Right cardiac atrium (tissue), 5 donors: ENCODE measurements at regions not wholly inside any gene's neighbourhood (a gene's known extent, or its start where the extent isn't known, plus 50 kb on each side); places are given as distances from the start of the nearest gene placed in this dataset.
"Not testable (repeated sequence)": the region's sequence is repeated elsewhere in the genome, so short reads cannot be mapped to it uniquely, and the experiment has no call there.

Experiments
- ATAC-seq, 2 donors: fragments of 200-7000 bp; cut with Tn5 transposase; one replicate each; pipeline versions ENCODE4 v1.8.0 to v1.9.1; 2020; ENCODE audit warnings: moderate library complexity in 2 of 2, mild to moderate bottlenecking in 1 of 2
- DNase-seq, 3 donors: peaks; one replicate each; pipeline ENCODE4 v3.0.0-alpha.2; 2020
- H3K27ac ChIP-seq: one replicate; pipeline ENCODE4 v1.5.1; 2013; ENCODE audit warnings: mild to moderate bottlenecking, low read length, control low read depth, moderate library complexity
- H3K27me3 ChIP-seq: one replicate; pipeline ENCODE4 v1.6.1; 2013; ENCODE audit not compliant: control insufficient read depth, insufficient read depth
- H3K4me1 ChIP-seq: one replicate; pipeline ENCODE4 v1.6.1; 2013; ENCODE audit warnings: low read length; ENCODE audit not compliant: control insufficient read depth, insufficient read depth
- H3K4me3 ChIP-seq: one replicate; pipeline ENCODE4 v1.5.1; 2013; ENCODE audit warnings: low read length, control low read depth
- H3K9me3 ChIP-seq: one replicate; pipeline ENCODE4 v1.6.1; 2013; ENCODE audit warnings: low read length; ENCODE audit not compliant: control insufficient read depth
- WGBS: extraction: QIAGEN DNeasy Blood & Tissue Kit; methylation state at CpG from one replicate; pipeline ENCODE4 v1.1.7; 2013; 5-methylcytosine and 5-hydroxymethylcytosine counted together
- intact Hi-C, 4 donors: fragments of 100-400 bp; cut with DNase I; formaldehyde crosslinking; loops; one replicate each; pipeline versions ENCODE4 v1.11.0 to v1.14.0; 2022 to 2023
- donor health status: healthy with polysubstance abuse.
- donor health status: DM: no; HTN: yes; CAD: no.
- donor health status: DM: no; HTN: no; CAD: no.
- donor health status: DM: no; HTN: yes; CAD: no; lungs with severe emphysema.
- donor health status: DM: yes; HTN: yes; CAD: no.

GRCh38 chrX:54615109-54615508 is 85.1 kb downstream of the GNL3L start:
- ATAC-seq = no peak
- H3K27ac ChIP-seq = no peak overlapping the region
- no peaks in the 10 kb centered on the region for H3K27me3 ChIP-seq
- no peak for DNase-seq
- no peak overlapping the region for H3K4me3 ChIP-seq
- 100% methylated on average over 1 of the region's 1 CpG for WGBS
- H3K4me1 ChIP-seq = no peaks in the 10 kb centered on the region
- no peaks in the 10 kb centered on the region for H3K9me3 ChIP-seq
- intact Hi-C loops = no loop called here

- no peak for ATAC-seq
- H3K27me3 ChIP-seq = no peaks in the 10 kb centered on the region
- H3K4me3 ChIP-seq = no peak overlapping the region
- H3K9me3 ChIP-seq = no peaks in the 10 kb centered on the region
- H3K4me1 ChIP-seq = no peaks in the 10 kb centered on the region
- no peak for DNase-seq
- intact Hi-C loops = no loop called here
- no peak overlapping the region for H3K27ac ChIP-seq
- WGBS = 46% methylated on average over 3 of the region's 3 CpGs
Observed at GRCh38 chrX:54633641-54634040, 103.6 kb downstream of the GNL3L start.

- ATAC-seq (no peak), DNase-seq (no peak)
- intact Hi-C loops = no loop called here
- no peaks in the 10 kb centered on the region for H3K27me3 ChIP-seq
- no peaks in the 10 kb centered on the region for H3K9me3 ChIP-seq
- peak overlapping the region; percentile 48 for H3K4me3 ChIP-seq
- 34% methylated on average over 3 of the region's 3 CpGs for WGBS
- H3K27ac ChIP-seq = peak overlapping the region; percentile 87
- H3K4me1 ChIP-seq = no peaks in the 10 kb centered on the region
Observed at GRCh38 chrX:54639018-54639345, 109.0 kb downstream of the GNL3L start.

DNA sequence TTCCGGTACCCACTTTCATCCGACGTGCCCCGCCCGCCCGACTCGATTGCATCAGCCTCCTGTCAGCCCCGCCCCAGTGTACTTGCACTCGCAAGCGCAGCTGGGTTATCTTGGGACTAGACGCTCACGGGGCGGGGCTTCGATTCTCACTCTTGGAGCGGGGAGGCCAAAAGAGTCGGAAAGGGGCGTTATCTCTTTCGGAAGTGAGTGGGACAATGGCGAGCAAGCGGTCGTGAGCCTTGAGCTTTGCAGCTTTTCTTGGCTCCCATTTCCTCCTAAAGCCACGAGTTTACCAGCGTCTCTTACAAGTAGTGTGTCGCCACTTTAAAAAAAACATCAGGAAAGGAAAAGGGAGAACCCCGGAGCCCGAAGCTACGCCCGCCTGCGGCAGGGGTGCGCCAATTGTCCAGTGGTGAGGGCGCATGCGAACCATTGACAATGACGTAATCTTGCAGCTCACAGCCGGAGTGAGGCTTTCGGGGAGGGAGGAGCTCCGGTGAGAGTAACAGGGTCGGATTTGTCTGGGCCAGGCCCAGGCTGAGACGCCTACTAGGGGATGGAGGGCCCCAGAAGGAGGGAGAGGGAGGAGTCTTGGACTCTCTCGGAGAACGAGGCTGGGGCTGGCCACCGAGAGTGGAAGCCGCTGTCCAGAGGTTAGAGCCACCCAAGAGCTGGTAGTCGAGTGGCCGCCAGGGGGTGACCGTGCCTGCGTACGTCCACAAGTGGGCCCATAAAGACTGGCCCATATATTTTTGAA is 109.5 kb downstream of the GNL3L start:
- H3K9me3 ChIP-seq = no peaks in the 10 kb centered on the region
- DNase-seq (peak; percentile 97 to 99 (median 97)), ATAC-seq (peak; percentile 98 to 99)
- no peaks in the 10 kb centered on the region for H3K27me3 ChIP-seq
- H3K4me1 ChIP-seq = no peaks in the 10 kb centered on the region
- peak overlapping the region; percentile 87 for H3K27ac ChIP-seq
- H3K4me3 ChIP-seq = peak overlapping the region; percentile 48
- WGBS = under 1% methylated on average over 47 of the region's 47 CpGs
- intact Hi-C loops = no loop called here

GRCh38 chrX:54640103-54640690 is 110.2 kb downstream of the GNL3L start:
- DNase-seq = no peak
- Histone ChIP-seq H3K27ac (peak overlapping the region; percentile 87), H3K9me3 (no peaks in the 10 kb centered on the region), H3K4me1 (no peaks in the 10 kb centered on the region), H3K4me3 (peak overlapping the region; percentile 39), H3K27me3 (no peaks in the 10 kb centered on the region)
- WGBS = 34% methylated on average over 6 of the region's 6 CpGs
- intact Hi-C loops = no loop called here
- no peak for ATAC-seq

GRCh38 chrX:54640736-54641135 is 110.7 kb downstream of the GNL3L start:
- H3K27ac ChIP-seq = peak overlapping the region; percentile 68
- H3K4me3 ChIP-seq = no peak overlapping the region
- intact Hi-C loops = no loop called here
- WGBS = 57% methylated on average over 8 of the region's 8 CpGs
- H3K9me3 ChIP-seq = no peaks in the 10 kb centered on the region
- no peak for ATAC-seq
- DNase-seq = no peak
- no peaks in the 10 kb centered on the region for H3K4me1 ChIP-seq
- H3K27me3 ChIP-seq = no peaks in the 10 kb centered on the region

DNA sequence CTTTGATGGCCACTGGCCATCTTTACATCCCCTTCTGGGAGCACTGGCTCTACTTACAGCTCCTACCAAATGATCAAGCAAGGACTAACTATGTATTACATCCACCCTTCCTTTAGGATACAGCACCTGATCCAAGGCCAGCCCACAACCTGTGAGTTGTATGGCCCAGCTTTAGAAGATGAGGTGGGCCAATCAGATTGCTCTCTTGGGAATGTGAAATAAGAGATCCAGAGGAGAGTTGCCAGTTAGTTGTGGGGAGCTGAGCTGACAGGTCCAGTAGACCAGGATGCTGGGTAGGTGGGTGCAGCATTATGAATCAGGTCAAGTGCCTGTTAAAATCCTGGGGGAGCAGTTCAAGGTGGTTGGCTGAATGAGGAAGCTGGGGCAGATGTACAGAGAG is 111.5 kb downstream of the GNL3L start:
- Histone ChIP-seq H3K27ac (no peak overlapping the region), H3K4me3 (no peak overlapping the region), H3K9me3 (no peaks in the 10 kb centered on the region), H3K4me1 (no peaks in the 10 kb centered on the region), H3K27me3 (no peaks in the 10 kb centered on the region)
- DNase-seq = no peak
- intact Hi-C loops = no loop called here
- ATAC-seq = no peak

DNA sequence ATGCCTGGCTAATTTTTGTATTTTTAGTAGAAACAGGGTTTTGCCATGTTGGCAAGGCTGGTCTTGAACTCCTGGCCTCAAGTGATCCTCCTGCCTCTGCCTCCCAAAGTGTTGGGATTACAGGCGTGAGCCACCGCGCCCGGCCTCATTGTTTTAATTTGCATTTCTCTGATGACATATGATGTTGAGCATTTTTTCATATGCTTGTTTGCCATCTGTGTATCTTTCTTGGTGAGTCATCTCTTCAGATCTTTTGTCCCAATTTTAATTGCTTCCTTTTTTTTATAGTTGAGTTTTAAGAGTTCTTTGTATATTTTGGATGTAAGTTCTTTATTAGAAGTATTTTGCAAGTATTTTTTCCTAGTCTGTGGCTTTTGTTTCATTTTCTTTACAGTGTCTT is 117.6 kb downstream of the GNL3L start:
- ATAC-seq, H3K4me1 ChIP-seq, H3K27me3 ChIP-seq, intact Hi-C loops, DNase-seq, H3K9me3 ChIP-seq, H3K27ac ChIP-seq, H3K4me3 ChIP-seq: not testable (repeated sequence)
- WGBS = 96% methylated on average over 4 of the region's 4 CpGs

- H3K27ac ChIP-seq = no peak overlapping the region
- no peak for ATAC-seq
- no peak overlapping the region for H3K4me3 ChIP-seq
- no peaks in the 10 kb centered on the region for H3K27me3 ChIP-seq
- DNase-seq = no peak
- intact Hi-C loops = no loop called here
- 83% methylated on average over 2 of the region's 2 CpGs for WGBS
- H3K4me1 ChIP-seq = no peaks in the 10 kb centered on the region
- H3K9me3 ChIP-seq = no peaks in the 10 kb centered on the region
Observed at GRCh38 chrX:54659547-54659946, 129.5 kb downstream of the GNL3L start.

DNA sequence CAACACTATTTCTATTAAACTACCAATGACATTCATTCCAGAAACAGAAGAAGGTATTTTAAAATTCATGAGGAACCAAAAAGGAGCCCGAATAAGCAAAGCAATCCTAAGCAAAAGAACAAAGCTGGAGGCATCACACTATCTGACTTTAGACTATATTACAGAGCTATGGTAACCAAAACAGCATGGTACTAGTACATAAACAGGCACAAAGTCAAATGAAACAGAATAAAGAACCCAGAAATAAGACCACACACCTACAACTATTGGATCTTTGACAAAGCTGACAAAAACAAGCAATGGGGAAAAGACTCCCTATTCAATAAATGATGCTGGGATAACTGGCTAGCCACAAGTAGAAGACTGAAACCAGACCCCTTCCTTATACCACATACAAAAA is 122.3 kb downstream of the ITIH6 start:
- Histone ChIP-seq H3K9me3 (no peaks in the 10 kb centered on the region), H3K4me3 (no peak overlapping the region), H3K27me3 (no peaks in the 10 kb centered on the region), H3K27ac (no peak overlapping the region), H3K4me1 (no peaks in the 10 kb centered on the region)
- 50% methylated on average over 1 of the region's 1 CpG for WGBS
- no peak for ATAC-seq
- DNase-seq = no peak
- intact Hi-C loops = no loop called here

DNA sequence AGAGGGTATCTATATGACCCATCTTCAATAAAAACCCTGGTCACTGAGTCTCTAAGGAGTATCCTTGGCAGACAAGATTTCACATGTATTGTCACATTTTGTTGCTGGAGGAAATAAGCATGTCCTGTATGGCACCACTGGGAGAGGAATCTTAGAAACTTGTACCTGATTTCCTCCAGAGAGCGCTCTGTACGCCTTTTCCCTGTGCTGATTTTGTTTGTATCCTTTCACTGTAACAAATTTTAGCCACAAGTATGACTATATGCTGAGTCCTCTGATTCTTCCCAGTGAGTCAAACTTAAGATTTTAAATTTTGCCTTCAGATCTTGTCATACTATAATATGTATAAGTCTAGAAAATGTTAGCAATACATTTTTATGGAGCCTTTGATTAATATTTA is 102.8 kb downstream of the ITIH6 start:
- Histone ChIP-seq H3K4me3 (no peak overlapping the region), H3K27ac (no peak overlapping the region), H3K27me3 (no peaks in the 10 kb centered on the region), H3K4me1 (no peaks in the 10 kb centered on the region), H3K9me3 (no peaks in the 10 kb centered on the region)
- DNase-seq = no peak
- 35% methylated on average over 2 of the region's 2 CpGs for WGBS
- ATAC-seq = no peak
- intact Hi-C loops = no loop called here
